ENCODE measurements at regions not wholly inside any gene's neighbourhood (a gene's known extent, or its start where the extent isn't known, plus 50 kb on each side); places are given as distances from the start of the nearest gene placed in this dataset.

- no peak for DNase-seq (ENCODE audit: low read depth)
- no peak overlapping the region for H3K4me3 ChIP-seq (ENCODE audit: low read depth, low read length)
- in situ Hi-C loops (cut with HindIII; ENCODE audit: low sequenced_read_pairs) = no loop called here
- no peak for TF ChIP-seq CTCF (IDR thresholded peaks at IDR 0.05; ENCODE audit: low read depth, low read length, missing control alignments)
These were observed 60.2 kb upstream of the ARHGEF26 start for GRCh38 chr3:154061001-154061370.

GRCh38 chr3:154062513-154062912, 58.7 kb upstream of the ARHGEF26 start:
- TF ChIP-seq CTCF (IDR thresholded peaks at IDR 0.05; ENCODE audit: low read depth, low read length, missing control alignments) = no peak
- H3K4me3 ChIP-seq (ENCODE audit: low read depth, low read length) = no peak overlapping the region
- DNase-seq (ENCODE audit: low read depth) = no peak
- in situ Hi-C loops (cut with HindIII; ENCODE audit: low sequenced_read_pairs) = no loop called here

- DNase-seq (ENCODE audit: low read depth) = no peak
- in situ Hi-C loops (cut with HindIII; ENCODE audit: low sequenced_read_pairs) = no loop called here
- no peak overlapping the region for H3K4me3 ChIP-seq (ENCODE audit: low read depth, low read length)
- TF ChIP-seq CTCF (IDR thresholded peaks at IDR 0.05; ENCODE audit: low read depth, low read length, missing control alignments) = no peak
These were observed 50.0 kb upstream of the ARHGEF26 start for GRCh38 chr3:154071146-154071545.

Data from astrocyte of the cerebellum (primary cell).